Astrocyte (in vitro differentiated cells and primary cell): ENCODE measurements at regions not wholly inside any gene's neighbourhood (a gene's known extent, or its start where the extent isn't known, plus 50 kb on each side); places are given as distances from the start of the nearest gene placed in this dataset.
A peak's percentile ranks its signal among the peaks of the same experiment; 100 is the strongest.

Source experiments
- DNase-seq: peaks from one replicate; pipeline ENCODE4 v3.0.0-alpha.2; 2010; ENCODE audit warnings: low read depth
- FAIRE-seq: peaks from 2 replicates; lab custom pipeline; 2011; peaks lifted over from hg19 to GRCh38; lab: Jason Lieb, UNC
- H2AFZ ChIP-seq: 2 replicates; pipeline ENCODE4 v1.6.0; 2012; ENCODE audit warnings: low read depth, low read length, inconsistent platforms
- H3K27ac ChIP-seq: 2 replicates; pipeline ENCODE4 v1.5.1; 2011; ENCODE audit warnings: low read depth, low read length, inconsistent platforms
- H3K27me3 ChIP-seq: 2 replicates; pipeline ENCODE4 v1.6.0; 2011; ENCODE audit warnings: low read length, inconsistent platforms; ENCODE audit not compliant: insufficient read depth
- H3K36me3 ChIP-seq: 2 replicates; pipeline ENCODE4 v1.5.1; 2011; ENCODE audit warnings: low read length, inconsistent platforms; ENCODE audit not compliant: insufficient read depth
- H3K4me1 ChIP-seq: 2 replicates; pipeline ENCODE4 v1.5.1; 2011; ENCODE audit warnings: low read length, inconsistent platforms; ENCODE audit not compliant: insufficient read depth
- H3K4me2 ChIP-seq: 2 replicates; pipeline ENCODE4 v1.6.0; 2012; ENCODE audit warnings: low read length, inconsistent platforms
- H3K4me3 ChIP-seq: 2 replicates; pipeline ENCODE4 v1.5.1; 2011; ENCODE audit warnings: low read depth, mild to moderate bottlenecking, low read length, inconsistent platforms; ENCODE audit not compliant: insufficient read depth
- H3K79me2 ChIP-seq: 2 replicates; pipeline ENCODE4 v1.6.0; 2012; ENCODE audit warnings: mild to moderate bottlenecking, low read length, inconsistent platforms; ENCODE audit not compliant: insufficient read depth
- H3K9ac ChIP-seq: 2 replicates; pipeline ENCODE4 v1.6.0; 2012; ENCODE audit warnings: mild to moderate bottlenecking, low read length, inconsistent platforms
- H3K9me3 ChIP-seq: 2 replicates; pipeline ENCODE4 v1.5.1; 2012; ENCODE audit warnings: low read depth, mild to moderate bottlenecking, low read length, inconsistent platforms; ENCODE audit not compliant: insufficient read depth
- H4K20me1 ChIP-seq: 2 replicates; pipeline ENCODE4 v1.6.0; 2012; ENCODE audit warnings: low read length, inconsistent platforms; ENCODE audit not compliant: insufficient read depth
- H3K27ac Mint-ChIP-seq: one replicate; pipeline ENCODE4 v1.8.0; 2021; ENCODE audit warnings: mild to moderate bottlenecking, mixed read lengths; ENCODE audit not compliant: unreplicated experiment
- H3K27me3 Mint-ChIP-seq: one replicate; pipeline ENCODE4 v1.8.0; 2021; ENCODE audit warnings: low read depth, mixed read lengths; ENCODE audit not compliant: unreplicated experiment
- H3K36me3 Mint-ChIP-seq: one replicate; pipeline ENCODE4 v1.8.0; 2021; ENCODE audit warnings: low read depth, mixed read lengths; ENCODE audit not compliant: unreplicated experiment
- H3K4me1 Mint-ChIP-seq: one replicate; pipeline ENCODE4 v1.8.0; 2021; ENCODE audit warnings: low read depth, mixed read lengths; ENCODE audit not compliant: unreplicated experiment
- H3K4me3 Mint-ChIP-seq: one replicate; pipeline ENCODE4 v1.8.0; 2021; ENCODE audit warnings: mild to moderate bottlenecking, moderate library complexity, mixed read lengths; ENCODE audit not compliant: unreplicated experiment
- H3K9me3 Mint-ChIP-seq: one replicate; pipeline ENCODE4 v1.8.0; 2021; ENCODE audit warnings: mild to moderate bottlenecking, mixed read lengths; ENCODE audit not compliant: unreplicated experiment
- CTCF ChIP-seq: IDR thresholded peaks from 2 replicates; pipeline ENCODE4 v1.5.1; 2011; ENCODE audit warnings: low read depth, mild to moderate bottlenecking, inconsistent platforms, low read length, moderate library complexity; ENCODE audit not compliant: insufficient read depth
- EZH2 ChIP-seq: IDR thresholded peaks from 2 replicates; pipeline ENCODE4 v1.6.1; 2012; ENCODE audit warnings: mild to moderate bottlenecking, low read length, inconsistent platforms; ENCODE audit not compliant: insufficient read depth

- Mint-ChIP-seq H3K27ac (peak overlapping the region; percentile 80), H3K4me3 (no peak overlapping the region), H3K36me3 (no peaks in the 10 kb centered on the region), H3K27me3 (no peaks in the 10 kb centered on the region), H3K9me3 (peaks cover 4% of the 10 kb centered on the region), H3K4me1 (peaks cover 12% of the 10 kb centered on the region)
- no peaks in the 10 kb centered on the region for H3K79me2 ChIP-seq
- no peak overlapping the region for H3K4me3 ChIP-seq
- no peak overlapping the region for H2AFZ ChIP-seq
- no peaks in the 10 kb centered on the region for H3K9me3 ChIP-seq
- FAIRE-seq (no peak), DNase-seq (peak; percentile 78)
- no peak for TF ChIP-seq EZH2
- no peak for TF ChIP-seq CTCF
- H3K4me1 ChIP-seq = no peaks in the 10 kb centered on the region
- no peaks in the 10 kb centered on the region for H4K20me1 ChIP-seq
- no peak overlapping the region for H3K27ac ChIP-seq
- H3K4me2 ChIP-seq = peak overlapping the region; percentile 46
- no peak overlapping the region for H3K9ac ChIP-seq
- no peaks in the 10 kb centered on the region for H3K27me3 ChIP-seq
- H3K36me3 ChIP-seq = no peaks in the 10 kb centered on the region
Measured at GRCh38 chr5:18553269-18553668, 919.0 kb downstream of the TAF11L14 start.

DNA sequence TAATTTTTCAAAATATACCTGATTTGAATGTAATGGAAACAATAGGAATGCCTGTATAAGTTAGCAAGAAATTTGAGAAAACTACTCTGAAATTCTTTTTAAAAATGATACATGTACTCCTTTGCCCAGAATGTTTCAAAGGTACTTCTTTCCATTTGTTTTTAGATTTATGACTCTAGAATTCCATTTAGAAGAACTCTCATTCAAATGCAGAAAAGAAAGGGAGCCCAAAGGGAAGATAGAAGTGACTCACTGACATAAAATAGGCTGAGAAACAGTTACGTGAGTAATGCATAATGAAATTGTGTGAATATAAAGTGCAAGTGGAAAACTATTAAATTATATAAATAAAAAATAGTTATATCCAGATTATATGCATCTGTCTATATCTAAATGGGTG lies 926.3 kb downstream of the TAF11L14 start:
- H3K9me3 Mint-ChIP-seq = no peaks in the 10 kb centered on the region
- H3K36me3 Mint-ChIP-seq = no peaks in the 10 kb centered on the region
- Histone ChIP-seq H3K9ac (no peak overlapping the region), H3K9me3 (no peaks in the 10 kb centered on the region), H4K20me1 (no peaks in the 10 kb centered on the region), H3K4me2 (no peak overlapping the region), H3K36me3 (no peaks in the 10 kb centered on the region), H3K27ac (no peak overlapping the region), H3K27me3 (no peaks in the 10 kb centered on the region), H2AFZ (no peak overlapping the region), H3K79me2 (no peaks in the 10 kb centered on the region), H3K4me1 (no peaks in the 10 kb centered on the region), H3K4me3 (no peak overlapping the region)
- no peak overlapping the region for H3K4me3 Mint-ChIP-seq
- H3K27ac Mint-ChIP-seq = no peak overlapping the region
- no peaks in the 10 kb centered on the region for H3K4me1 Mint-ChIP-seq
- TF ChIP-seq CTCF (no peak), EZH2 (no peak)
- DNase-seq = no peak
- H3K27me3 Mint-ChIP-seq = no peaks in the 10 kb centered on the region
- FAIRE-seq = no peak

GRCh38 chr5:18563853-18564252 lies 929.6 kb downstream of the TAF11L14 start:
- Mint-ChIP-seq H3K27me3 (no peaks in the 10 kb centered on the region), H3K9me3 (no peaks in the 10 kb centered on the region), H3K36me3 (no peaks in the 10 kb centered on the region), H3K4me1 (no peaks in the 10 kb centered on the region), H3K4me3 (no peak overlapping the region), H3K27ac (no peak overlapping the region)
- Histone ChIP-seq H3K4me1 (no peaks in the 10 kb centered on the region), H2AFZ (no peak overlapping the region), H4K20me1 (no peaks in the 10 kb centered on the region), H3K9me3 (no peaks in the 10 kb centered on the region), H3K4me2 (no peak overlapping the region), H3K27me3 (no peaks in the 10 kb centered on the region), H3K4me3 (no peak overlapping the region), H3K9ac (no peak overlapping the region), H3K36me3 (no peaks in the 10 kb centered on the region), H3K27ac (no peak overlapping the region), H3K79me2 (no peaks in the 10 kb centered on the region)
- FAIRE-seq = no peak
- TF ChIP-seq CTCF (no peak), EZH2 (no peak)
- no peak for DNase-seq
